ENCODE measurements at regions not wholly inside any gene's neighbourhood (a gene's known extent, or its start where the extent isn't known, plus 50 kb on each side); places are given as distances from the start of the nearest gene placed in this dataset.
"Not testable (repeated sequence)": the region's sequence is repeated elsewhere in the genome, so short reads cannot be mapped to it uniquely, and the experiment has no call there.

- no peak for DNase-seq (ENCODE audit: low spot score)
- TF ChIP-seq, protein P1, sequence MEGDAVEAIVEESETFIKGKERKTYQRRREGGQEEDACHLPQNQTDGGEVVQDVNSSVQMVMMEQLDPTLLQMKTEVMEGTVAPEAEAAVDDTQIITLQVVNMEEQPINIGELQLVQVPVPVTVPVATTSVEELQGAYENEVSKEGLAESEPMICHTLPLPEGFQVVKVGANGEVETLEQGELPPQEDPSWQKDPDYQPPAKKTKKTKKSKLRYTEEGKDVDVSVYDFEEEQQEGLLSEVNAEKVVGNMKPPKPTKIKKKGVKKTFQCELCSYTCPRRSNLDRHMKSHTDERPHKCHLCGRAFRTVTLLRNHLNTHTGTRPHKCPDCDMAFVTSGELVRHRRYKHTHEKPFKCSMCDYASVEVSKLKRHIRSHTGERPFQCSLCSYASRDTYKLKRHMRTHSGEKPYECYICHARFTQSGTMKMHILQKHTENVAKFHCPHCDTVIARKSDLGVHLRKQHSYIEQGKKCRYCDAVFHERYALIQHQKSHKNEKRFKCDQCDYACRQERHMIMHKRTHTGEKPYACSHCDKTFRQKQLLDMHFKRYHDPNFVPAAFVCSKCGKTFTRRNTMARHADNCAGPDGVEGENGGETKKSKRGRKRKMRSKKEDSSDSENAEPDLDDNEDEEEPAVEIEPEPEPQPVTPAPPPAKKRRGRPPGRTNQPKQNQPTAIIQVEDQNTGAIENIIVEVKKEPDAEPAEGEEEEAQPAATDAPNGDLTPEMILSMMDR (IDR thresholded peaks at IDR 0.05; ENCODE audit: extremely low read depth, missing control alignments): no peak
Measured at GRCh38 chrX:124268099-124268498, 64.4 kb upstream of the TEX13D start.

DNA sequence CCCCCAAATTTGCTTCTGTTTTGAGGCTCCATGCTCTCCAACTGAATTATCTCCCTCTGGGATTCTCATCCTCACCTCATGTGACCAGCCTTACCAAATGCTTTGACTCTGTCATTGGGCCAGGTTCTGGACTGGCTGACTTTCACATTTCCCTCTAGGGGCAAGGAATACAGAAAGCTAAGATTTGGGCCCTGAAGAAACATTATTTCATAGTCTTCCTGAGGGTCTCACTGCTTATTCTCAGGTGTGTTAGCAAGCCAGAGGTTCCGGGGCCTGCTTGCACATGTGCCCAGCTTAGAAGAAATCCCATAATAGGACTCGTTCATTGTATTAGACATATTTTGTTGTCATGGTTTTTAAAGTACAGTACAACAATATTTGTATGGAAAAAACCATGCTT is 62.6 kb upstream of the TEX13D start:
- TF ChIP-seq, protein P1 (IDR thresholded peaks at IDR 0.05; ENCODE audit: extremely low read depth, missing control alignments): no peak
- DNase-seq (ENCODE audit: low spot score): no peak

DNA sequence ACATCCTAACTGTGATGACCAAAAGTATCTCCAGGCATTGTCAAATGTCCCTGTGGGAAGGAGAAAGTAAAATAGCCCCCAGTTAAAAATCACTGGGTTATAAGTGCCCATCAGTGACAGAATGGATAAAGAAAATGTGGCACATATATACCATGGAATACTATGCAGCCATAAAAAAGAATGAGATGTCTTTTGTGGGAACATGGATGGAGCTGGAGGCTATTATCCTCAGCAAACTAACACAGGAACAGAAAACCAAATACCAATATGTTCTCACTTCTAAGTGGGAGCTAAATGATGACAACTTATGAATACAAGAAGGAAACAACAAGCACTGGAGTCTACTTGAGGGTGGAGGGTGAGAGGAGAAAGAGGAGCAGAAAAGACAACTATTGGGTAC is 60.9 kb upstream of the TEX13D start:
- DNase-seq (ENCODE audit: low spot score): not testable (repeated sequence)

DNA sequence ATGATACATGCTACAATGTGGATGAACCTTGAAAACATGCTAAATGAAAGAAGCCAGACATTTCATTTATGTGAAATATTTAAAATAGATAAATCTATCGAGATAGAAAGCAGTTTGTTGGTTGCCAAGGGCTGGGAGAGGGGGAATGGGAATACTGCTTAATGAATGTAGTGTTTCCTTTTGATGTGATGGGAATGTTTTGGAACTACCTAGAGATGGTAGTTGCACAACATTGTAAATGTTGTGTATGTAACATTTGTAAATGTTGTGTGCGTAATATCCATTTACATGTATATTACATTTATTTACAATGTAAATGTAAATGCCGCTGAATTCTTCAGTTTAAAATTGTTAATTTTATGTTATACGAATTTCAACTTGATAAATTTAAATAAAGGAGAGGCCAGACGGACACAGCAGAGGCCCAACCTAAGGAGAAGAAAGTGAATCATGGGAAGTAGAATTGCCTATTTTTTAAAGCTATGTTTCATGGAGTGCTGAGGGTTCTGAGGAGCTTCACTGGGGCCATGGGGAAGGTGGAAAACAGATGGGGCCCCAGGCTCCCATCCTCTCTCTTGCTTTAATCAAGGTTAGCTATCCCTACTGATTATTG is 60.0 kb upstream of the TEX13D start:
- DNase-seq (ENCODE audit: low spot score): no peak
- TF ChIP-seq, protein P1 (IDR thresholded peaks at IDR 0.05; ENCODE audit: extremely low read depth, missing control alignments): no peak

DNA sequence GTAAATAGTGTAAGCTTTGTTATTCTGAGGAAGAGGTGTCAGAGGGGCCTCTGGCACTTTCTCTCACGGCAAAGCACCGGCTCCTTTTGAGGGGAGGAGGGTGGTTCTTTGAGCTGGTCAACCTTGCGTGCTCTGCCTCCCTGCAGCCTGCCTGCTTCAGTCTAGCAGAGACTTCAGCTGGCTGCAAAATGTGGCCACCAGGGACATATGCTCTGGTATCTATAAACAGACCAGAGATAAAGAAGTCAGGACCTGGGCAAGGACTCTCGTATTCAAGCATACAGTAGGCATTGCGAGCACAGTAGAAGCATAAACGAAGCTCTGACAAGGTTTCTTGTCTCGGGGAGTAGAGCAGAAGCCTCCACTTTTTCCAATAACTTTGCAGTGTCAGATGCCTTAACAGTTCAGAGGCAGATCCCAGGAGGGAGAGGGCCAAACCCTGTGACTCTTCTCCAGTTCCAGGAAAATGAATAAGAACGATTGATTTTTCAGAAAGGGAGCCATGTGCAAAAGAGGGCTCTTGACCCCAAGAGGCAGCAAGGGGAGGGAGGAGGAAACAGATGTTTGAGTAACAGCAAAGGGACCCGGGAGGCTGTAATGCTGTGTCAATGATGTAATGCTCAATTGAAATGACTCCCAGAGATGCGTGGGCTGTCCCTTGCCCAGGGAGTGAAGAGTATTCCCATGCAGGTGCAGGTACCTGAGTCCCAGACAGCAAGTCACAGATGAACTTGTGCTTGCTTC is 57.9 kb upstream of the TEX13D start:
- TF ChIP-seq, protein P1 (IDR thresholded peaks at IDR 0.05; ENCODE audit: extremely low read depth, missing control alignments): no peak
- no peak for DNase-seq (ENCODE audit: low spot score)

DNA sequence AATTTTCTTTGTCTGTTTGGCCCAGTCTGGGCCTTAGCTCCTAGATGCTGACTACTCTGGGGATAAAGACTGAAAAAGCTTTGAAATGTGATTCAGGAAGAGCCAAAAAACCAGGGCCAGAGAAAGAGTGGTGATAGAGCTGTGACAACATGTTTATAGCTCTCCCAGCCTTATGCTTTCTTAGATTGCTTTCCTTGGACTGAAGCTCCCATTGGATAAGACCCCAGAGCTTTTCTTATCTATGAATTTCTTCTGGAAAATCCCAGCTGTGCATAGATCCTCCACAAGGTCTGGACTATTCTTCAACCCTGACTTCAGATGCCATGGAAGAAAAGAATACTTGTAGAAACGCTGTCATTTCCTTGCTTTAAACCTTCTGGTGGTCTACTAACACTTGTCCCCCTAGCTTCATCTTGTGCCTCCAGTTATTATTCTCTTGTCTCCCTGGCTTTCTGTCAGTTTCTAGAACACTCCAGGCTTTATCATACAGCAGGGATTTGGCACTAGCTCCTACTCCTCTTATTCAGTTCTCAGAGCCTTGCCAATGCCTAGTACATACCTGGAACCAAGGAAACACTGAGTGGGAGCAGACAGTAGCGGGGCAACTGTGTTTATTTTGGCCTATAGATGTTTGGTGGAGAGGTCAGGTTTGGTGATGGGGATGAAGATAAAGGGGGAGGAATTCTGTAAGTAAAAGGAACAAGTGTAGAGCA is 57.1 kb upstream of the TEX13D start:
- DNase-seq (ENCODE audit: low spot score): no peak
- TF ChIP-seq, protein P1 (IDR thresholded peaks at IDR 0.05; ENCODE audit: extremely low read depth, missing control alignments): no peak

GRCh38 chrX:124280294-124280902 is 52.1 kb upstream of the TEX13D start:
- DNase-seq (ENCODE audit: low spot score): no peak
- TF ChIP-seq, protein P1 (IDR thresholded peaks at IDR 0.05; ENCODE audit: extremely low read depth, missing control alignments): no peak

All from GM20000 (cell line).